A673 (cell line): ENCODE measurements at regions not wholly inside any gene's neighbourhood (a gene's known extent, or its start where the extent isn't known, plus 50 kb on each side); places are given as distances from the start of the nearest gene placed in this dataset.

Experiments
- EZH2 ChIP-seq: fragments of 200-600 bp; sonication (generic); IDR thresholded peaks from 2 replicates; pipeline ENCODE4 v1.6.1; 2017; ENCODE audit warnings: borderline replicate concordance, low read depth, mild to moderate bottlenecking, mixed read lengths, antibody characterized with exemption, low read length; ENCODE audit not compliant: poor library complexity, severe bottlenecking
- TF ChIP-seq, protein P1 (sequence below): fragments of 300-800, 200-600 bp; sonication (generic); conservative IDR thresholded peaks from 2 replicates; pipeline ENCODE4 v1.5.1; 2017; ENCODE audit warnings: low read depth, mild to moderate bottlenecking, antibody characterized with exemption, low read length, moderate library complexity, mixed read lengths

DNA sequence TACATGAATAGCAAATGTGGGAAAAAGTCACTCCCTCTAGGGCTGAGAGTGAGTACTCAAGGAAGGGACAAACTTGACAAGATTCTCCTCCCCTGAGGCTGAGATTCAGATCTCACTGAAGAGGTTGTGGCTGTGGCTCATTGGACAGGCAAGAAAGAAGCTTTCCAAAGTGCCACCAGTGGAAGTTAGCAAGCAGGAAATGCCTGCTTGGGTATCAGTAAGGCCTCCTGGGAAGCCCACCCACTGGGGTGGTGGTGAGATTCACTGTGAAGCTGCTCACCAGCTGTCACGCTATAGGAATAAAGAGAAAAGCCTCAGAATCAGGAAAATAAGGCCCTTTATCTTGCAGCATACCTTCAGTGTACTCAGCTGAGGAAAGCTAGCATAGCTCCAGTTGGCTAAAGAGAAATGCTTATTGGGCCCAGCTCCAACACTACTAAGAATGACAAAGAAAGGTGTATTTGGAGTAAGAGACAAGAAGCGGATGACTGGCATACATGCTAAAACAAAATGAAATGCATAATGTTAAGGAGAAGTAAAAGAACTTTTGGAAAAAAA, 274.4 kb upstream of the TOM1L1 start:
- TF ChIP-seq, protein P1, sequence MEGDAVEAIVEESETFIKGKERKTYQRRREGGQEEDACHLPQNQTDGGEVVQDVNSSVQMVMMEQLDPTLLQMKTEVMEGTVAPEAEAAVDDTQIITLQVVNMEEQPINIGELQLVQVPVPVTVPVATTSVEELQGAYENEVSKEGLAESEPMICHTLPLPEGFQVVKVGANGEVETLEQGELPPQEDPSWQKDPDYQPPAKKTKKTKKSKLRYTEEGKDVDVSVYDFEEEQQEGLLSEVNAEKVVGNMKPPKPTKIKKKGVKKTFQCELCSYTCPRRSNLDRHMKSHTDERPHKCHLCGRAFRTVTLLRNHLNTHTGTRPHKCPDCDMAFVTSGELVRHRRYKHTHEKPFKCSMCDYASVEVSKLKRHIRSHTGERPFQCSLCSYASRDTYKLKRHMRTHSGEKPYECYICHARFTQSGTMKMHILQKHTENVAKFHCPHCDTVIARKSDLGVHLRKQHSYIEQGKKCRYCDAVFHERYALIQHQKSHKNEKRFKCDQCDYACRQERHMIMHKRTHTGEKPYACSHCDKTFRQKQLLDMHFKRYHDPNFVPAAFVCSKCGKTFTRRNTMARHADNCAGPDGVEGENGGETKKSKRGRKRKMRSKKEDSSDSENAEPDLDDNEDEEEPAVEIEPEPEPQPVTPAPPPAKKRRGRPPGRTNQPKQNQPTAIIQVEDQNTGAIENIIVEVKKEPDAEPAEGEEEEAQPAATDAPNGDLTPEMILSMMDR: no peak
- no peak for TF ChIP-seq EZH2
